ENCODE measurements at regions not wholly inside any gene's neighbourhood (a gene's known extent, or its start where the extent isn't known, plus 50 kb on each side); places are given as distances from the start of the nearest gene placed in this dataset.

- Histone ChIP-seq H3K27ac (no peak overlapping the region), H3K4me1 (no peaks in the 10 kb centered on the region), H3K27me3 (no peaks in the 10 kb centered on the region), H3K36me3 (no peaks in the 10 kb centered on the region), H3K4me3 (no peak overlapping the region), H3K9me3 (no peaks in the 10 kb centered on the region)
- TF ChIP-seq CTCF (IDR thresholded peaks at IDR 0.05) = no peak
- TF ChIP-seq POLR2AphosphoS5 (IDR thresholded peaks at IDR 0.05) = no peak
- TF ChIP-seq POLR2A (IDR thresholded peaks at IDR 0.05) = no peak
- no peak for TF ChIP-seq EP300 (IDR thresholded peaks at IDR 0.05)
- ATAC-seq (ENCODE audit: low FRiP score in 2 of 2) (no peak), DNase-seq (no peak)
These were observed 504.3 kb upstream of the GBE1 start for GRCh38 chr3:82265747-82266146.

DNA sequence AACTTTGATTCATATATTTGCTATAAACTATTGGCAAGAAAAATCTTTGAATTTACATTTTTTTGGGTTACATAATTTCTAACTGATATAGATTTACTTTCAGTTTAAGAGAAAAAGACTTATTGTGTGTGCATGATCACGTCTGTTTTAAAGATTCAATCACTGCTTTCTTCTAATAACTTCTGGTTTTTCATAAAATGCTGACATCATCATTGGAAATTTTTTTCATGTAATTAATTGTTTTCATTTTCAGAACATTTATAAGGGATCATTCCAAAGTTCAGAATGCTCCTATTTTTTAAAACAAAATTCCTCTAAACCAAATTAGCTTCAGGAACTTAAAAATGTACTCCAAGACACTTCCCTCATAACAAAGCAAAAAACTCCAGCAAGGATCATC is 500.7 kb upstream of the GBE1 start:
- no peaks in the 10 kb centered on the region for H3K27me3 ChIP-seq
- TF ChIP-seq EP300 (IDR thresholded peaks at IDR 0.05) (no peak), POLR2AphosphoS5 (IDR thresholded peaks at IDR 0.05) (no peak), POLR2A (IDR thresholded peaks at IDR 0.05) (no peak), CTCF (IDR thresholded peaks at IDR 0.05) (no peak)
- DNase-seq (no peak), ATAC-seq (ENCODE audit: low FRiP score in 2 of 2) (no peak)
- H3K27ac ChIP-seq = no peak overlapping the region
- H3K9me3 ChIP-seq = no peaks in the 10 kb centered on the region
- H3K36me3 ChIP-seq = no peaks in the 10 kb centered on the region
- no peaks in the 10 kb centered on the region for H3K4me1 ChIP-seq
- 63% methylated on average over 1 of the region's 1 CpG for WGBS, 2 donors
- H3K4me3 ChIP-seq = no peak overlapping the region

DNA sequence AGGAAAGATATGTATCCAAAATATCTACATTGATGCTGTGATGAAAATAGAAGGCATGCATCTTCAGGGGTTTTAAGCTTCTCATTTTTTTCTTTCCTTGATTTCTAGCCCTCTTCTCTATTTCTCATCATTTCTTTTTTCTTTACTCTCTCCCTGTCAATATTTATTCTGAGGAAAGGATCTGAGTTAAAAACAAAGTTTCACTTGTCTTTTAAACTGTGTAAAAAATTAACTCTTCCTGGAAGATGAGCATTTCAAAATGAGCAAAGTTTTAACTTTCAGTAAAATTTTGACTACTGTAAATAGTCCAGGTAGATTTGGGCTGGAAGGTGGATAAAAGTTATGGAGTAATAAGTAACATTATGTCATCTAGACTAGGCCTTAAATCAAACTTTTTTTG is 500.2 kb upstream of the GBE1 start:
- no peaks in the 10 kb centered on the region for H3K9me3 ChIP-seq
- H3K27ac ChIP-seq = no peak overlapping the region
- no peaks in the 10 kb centered on the region for H3K27me3 ChIP-seq
- no peaks in the 10 kb centered on the region for H3K4me1 ChIP-seq
- H3K4me3 ChIP-seq = no peak overlapping the region
- no peak for ATAC-seq (ENCODE audit: low FRiP score in 2 of 2)
- no peaks in the 10 kb centered on the region for H3K36me3 ChIP-seq
- DNase-seq = no peak
- TF ChIP-seq POLR2AphosphoS5 (IDR thresholded peaks at IDR 0.05) (no peak), POLR2A (IDR thresholded peaks at IDR 0.05) (no peak), EP300 (IDR thresholded peaks at IDR 0.05) (no peak), CTCF (IDR thresholded peaks at IDR 0.05) (no peak)

- no peak for ATAC-seq (ENCODE audit: low FRiP score in 2 of 2)
- Histone ChIP-seq H3K27me3 (no peaks in the 10 kb centered on the region), H3K4me3 (no peak overlapping the region), H3K36me3 (no peaks in the 10 kb centered on the region), H3K9me3 (no peaks in the 10 kb centered on the region), H3K4me1 (no peaks in the 10 kb centered on the region), H3K27ac (no peak overlapping the region)
- DNase-seq = no peak
- TF ChIP-seq POLR2AphosphoS5 (IDR thresholded peaks at IDR 0.05) (no peak), CTCF (IDR thresholded peaks at IDR 0.05) (no peak), POLR2A (IDR thresholded peaks at IDR 0.05) (no peak), EP300 (IDR thresholded peaks at IDR 0.05) (no peak)
- WGBS, 2 donors = 70 to 79% methylated on average over 1 of the region's 1 CpG
These were observed 499.6 kb upstream of the GBE1 start for GRCh38 chr3:82261013-82261412.

DNA sequence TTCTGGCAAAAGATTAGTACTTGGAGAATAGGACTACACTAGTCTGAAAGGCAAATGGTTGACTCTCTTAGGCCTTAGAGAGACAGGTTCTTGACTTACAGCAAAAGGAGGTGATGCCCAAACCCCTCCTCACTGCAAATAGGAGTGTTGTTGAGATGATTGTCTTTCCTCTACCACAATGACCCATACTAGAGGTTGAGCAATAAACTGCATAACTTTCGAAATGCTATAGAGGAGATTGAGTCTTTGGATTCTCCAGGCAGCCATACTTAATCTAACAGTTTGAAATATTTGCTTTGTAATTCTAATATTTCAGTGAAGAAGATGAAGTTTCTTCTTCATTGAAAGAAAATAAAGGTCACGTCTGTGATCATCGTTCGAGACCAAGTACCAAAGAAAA is 498.5 kb upstream of the GBE1 start:
- TF ChIP-seq CTCF (IDR thresholded peaks at IDR 0.05) (no peak), POLR2A (IDR thresholded peaks at IDR 0.05) (no peak), EP300 (IDR thresholded peaks at IDR 0.05) (no peak), POLR2AphosphoS5 (IDR thresholded peaks at IDR 0.05) (no peak)
- no peak overlapping the region for H3K4me3 ChIP-seq
- no peak for ATAC-seq (ENCODE audit: low FRiP score in 2 of 2)
- no peaks in the 10 kb centered on the region for H3K27me3 ChIP-seq
- H3K9me3 ChIP-seq = no peaks in the 10 kb centered on the region
- WGBS, 2 donors = 89 to 90% methylated on average over 4 of the region's 4 CpGs
- no peaks in the 10 kb centered on the region for H3K36me3 ChIP-seq
- no peak for DNase-seq
- H3K4me1 ChIP-seq = no peaks in the 10 kb centered on the region
- no peak overlapping the region for H3K27ac ChIP-seq

All from upper lobe of left lung (tissue), 6 donors.